ENCODE measurements at regions not wholly inside any gene's neighbourhood (a gene's known extent, or its start where the extent isn't known, plus 50 kb on each side); places are given as distances from the start of the nearest gene placed in this dataset.

DNA sequence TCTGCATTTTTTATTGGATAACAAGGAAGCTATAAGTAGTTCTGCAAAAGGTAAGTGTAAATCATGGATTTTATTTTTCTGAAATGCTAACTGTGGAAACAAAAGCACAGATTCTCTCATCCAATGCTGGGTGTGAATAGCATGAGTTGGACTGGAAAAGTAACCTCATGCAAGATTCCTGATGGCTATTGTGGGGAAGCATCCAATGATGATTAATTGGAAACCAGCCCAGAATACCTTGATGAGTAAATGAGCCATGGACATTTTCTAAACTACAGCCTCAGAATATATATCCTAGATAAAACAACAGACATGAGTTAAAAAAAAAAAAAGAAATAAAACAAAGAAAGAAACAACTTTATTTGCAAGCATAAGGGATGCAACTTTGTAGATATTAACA is 934.6 kb downstream of the CCSER2 start:
- no peak overlapping the region for H3K27ac Mint-ChIP-seq
- H3K9me3 Mint-ChIP-seq = peaks cover 4% of the 10 kb centered on the region in 2 donors
- ATAC-seq (no peak), DNase-seq (ENCODE audit: low spot score in 2 of 2) (no peak)
- no peaks in the 10 kb centered on the region for H3K36me3 Mint-ChIP-seq

DNA sequence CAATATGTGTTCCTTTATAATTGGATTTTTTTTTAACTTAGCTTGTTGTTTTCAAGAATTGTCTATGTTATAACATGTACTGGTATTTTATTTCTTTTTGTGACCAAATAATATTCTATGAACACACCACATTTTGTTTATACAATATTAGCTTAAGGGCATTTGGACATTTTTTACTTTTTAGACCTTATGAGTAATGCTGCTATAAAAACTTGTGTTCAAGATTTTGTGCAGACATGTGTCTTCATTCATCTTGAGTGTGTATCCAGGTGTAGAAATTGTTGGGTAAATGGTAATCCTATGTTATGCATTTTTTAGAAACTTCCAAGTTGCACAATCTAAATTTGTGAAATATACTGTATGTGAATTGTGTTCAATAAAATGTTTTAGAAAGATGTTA is 936.7 kb downstream of the CCSER2 start:
- no peak overlapping the region for H3K27ac Mint-ChIP-seq
- no peak for DNase-seq (ENCODE audit: low spot score in 2 of 2)
- no peak for ATAC-seq
- H3K9me3 Mint-ChIP-seq = peaks cover 8% of the 10 kb centered on the region in 2 donors
- peaks cover 0 to 6% of the 10 kb centered on the region in 2 donors for H3K36me3 Mint-ChIP-seq

DNA sequence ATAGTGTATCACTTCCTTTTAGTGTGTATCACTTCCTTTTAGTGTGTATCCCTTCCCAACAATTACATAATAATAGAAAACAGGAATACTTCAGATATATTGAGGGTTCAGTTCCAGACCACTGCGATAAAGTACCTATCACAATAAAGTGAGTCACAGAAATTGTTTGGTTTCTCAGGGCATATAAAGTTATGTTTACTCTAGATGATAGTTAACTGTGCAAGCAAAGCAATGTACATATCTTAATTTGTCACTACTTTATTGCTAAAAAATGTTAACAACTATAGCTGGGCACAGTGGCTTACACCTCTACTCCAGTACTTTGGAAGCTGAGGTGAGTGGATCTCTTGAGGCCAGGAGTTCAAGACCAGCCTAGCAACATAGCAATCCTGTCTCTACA is 938.4 kb downstream of the CCSER2 start:
- Mint-ChIP-seq H3K9me3 (peaks cover 10 to 15% of the 10 kb centered on the region in 2 donors), H3K36me3 (peaks cover 0 to 7% of the 10 kb centered on the region in 2 donors), H3K27ac (no peak overlapping the region)
- DNase-seq (ENCODE audit: low spot score in 2 of 2) (no peak), ATAC-seq (no peak)

DNA sequence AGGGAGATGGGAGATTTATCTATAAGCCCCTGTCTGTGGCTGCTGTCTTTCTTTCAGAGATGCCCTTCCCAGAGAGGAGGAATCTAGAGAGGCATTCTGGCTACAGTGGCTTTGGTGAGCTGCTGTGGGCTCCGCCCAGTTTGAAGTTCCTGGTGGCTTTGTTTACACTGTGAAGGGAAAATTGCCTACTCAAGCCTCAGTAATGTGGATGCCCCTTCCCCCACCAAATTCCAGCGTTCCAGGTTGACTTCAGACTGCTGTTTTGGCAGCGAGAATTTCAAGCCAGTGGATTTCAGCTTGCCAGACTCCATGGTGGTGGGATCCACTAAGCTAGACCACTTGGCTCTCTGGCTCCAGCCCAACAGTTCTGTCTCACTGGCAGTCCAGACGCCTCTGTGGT is 951.6 kb downstream of the CCSER2 start:
- ATAC-seq (no peak), DNase-seq (ENCODE audit: low spot score in 2 of 2) (no peak)
- Mint-ChIP-seq H3K27ac (no peak overlapping the region), H3K9me3 (no peaks in the 10 kb centered on the region), H3K36me3 (no peaks in the 10 kb centered on the region)

DNA sequence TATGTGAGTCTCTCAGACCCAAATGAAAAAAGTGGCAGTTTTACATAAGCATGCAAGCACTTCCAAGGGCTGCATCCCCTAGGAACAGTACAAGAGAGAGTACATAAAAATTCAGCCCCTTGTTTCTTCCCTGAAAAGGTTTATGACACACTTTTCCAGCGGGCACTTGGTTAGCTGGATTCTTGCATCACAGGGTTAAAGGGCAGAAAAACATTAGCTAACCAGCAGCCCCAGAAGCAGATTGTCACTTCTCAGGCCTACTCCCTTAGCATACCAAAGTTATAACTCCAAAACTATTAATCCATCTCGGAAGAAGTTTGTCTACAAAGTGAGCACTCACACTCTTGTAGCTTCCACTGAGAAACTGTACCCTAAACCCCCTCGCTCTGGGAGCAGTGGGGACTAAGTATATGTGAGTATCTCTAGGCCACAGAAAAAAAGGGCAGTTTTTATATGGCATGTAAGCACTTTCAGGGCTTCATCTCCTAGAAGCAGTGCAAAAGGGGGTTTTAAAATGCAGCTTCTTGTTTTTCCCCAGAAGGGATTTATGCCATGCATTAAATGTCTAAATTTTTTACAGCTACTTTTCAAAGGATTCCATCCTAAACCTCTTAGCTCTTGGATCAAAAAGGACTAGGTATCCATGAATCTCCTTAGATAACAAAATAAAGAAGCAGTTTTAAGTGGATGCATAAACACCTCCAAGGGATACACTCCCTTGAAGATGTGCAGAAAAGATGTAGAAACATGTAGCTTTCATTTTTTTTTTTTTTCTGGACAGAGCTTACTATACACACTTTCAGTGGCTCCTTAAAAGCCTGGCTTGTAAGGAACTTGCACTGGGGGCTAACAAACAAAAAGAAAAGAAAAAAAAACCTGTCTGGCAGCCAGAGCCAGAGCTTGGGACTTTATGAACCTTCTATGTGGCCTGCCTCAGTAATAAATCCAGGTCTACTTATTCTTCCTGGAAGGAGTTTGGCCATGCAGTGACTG is 956.7 kb downstream of the CCSER2 start:
- ATAC-seq (no peak), DNase-seq (ENCODE audit: low spot score in 2 of 2) (no peak)
- H3K9me3 Mint-ChIP-seq = peaks cover 4 to 16% of the 10 kb centered on the region in 2 donors
- H3K27ac Mint-ChIP-seq = no peak overlapping the region
- no peaks in the 10 kb centered on the region for H3K36me3 Mint-ChIP-seq

DNA sequence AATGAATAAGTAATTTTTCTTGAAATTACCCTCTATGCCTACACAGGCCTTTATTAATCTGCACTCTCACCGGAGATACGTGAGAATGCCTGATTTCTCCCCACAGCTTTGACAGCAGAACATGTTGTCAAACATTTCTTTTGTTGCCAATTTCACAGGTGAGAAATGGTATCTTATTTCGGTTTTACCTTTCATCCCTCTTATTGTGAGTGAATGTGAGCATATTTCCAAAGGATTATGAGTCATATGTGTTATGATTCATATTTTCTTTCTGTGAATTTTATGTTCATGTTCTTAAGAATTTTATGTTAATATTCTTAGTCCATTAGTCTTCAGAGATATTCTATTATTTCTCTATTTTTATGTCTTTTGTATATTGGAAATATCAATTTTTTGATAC is 965.1 kb downstream of the CCSER2 start:
- no peak overlapping the region for H3K27ac Mint-ChIP-seq
- H3K9me3 Mint-ChIP-seq = peaks cover under 1 to 9% of the 10 kb centered on the region in 2 donors
- no peak for ATAC-seq
- DNase-seq (ENCODE audit: low spot score in 2 of 2) = no peak
- H3K36me3 Mint-ChIP-seq = no peaks in the 10 kb centered on the region

DNA sequence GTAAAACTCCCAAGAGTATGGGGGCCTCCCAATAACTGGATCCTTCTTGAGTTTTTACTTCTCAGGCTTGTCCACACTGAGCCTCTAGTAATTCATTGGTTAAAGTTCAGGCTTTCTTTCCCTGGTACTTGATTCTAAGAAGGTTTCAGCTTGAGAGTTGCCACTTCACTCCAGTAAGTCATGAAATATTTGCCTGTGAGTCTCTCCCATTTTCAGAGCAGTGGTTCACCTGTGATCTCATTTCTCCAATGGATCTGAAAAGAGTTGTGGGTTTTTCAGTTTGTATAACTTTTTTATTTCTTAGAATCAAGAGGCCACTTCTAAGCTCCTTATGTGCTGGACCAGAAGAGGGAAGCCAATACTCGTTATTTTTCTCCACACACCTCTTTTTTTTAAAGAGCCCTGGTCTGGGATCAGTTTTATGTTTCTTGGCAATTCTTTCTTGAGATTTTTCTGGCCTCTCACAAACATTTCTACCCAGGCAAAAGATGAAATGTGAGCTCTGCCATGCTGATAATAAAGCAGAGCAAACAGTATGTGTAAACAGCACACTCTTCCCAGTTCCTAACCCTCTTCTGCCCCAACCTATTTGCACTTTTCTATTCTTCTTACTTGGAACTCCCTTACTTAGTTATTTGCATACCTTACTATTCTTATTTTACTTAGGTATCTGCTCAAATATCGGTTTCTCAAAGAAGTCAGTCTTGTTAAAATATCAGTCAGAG is 983.4 kb downstream of the CCSER2 start:
- H3K36me3 Mint-ChIP-seq = no peaks in the 10 kb centered on the region

DNA sequence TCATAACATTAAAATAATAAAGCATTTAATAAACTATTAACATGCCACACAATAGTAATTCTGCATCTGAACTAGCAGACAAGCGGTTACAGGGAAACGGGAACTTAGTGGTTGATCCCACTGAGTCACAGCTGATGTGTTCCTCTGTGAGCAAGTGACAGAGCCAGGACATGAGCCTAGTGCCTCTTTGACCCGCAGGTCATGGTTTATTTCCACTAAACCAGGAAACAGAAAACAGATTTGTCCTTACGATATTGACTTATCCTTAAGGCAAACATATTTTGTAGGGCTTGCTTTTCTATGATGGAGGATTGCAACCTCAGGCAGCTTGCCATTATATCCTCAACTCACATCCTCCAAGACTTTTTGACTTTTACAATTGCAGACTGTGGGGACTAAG is 987.3 kb downstream of the CCSER2 start:
- ATAC-seq = no peak

More for the DNA sequence above, 983.4 kb downstream of the CCSER2 start:
- no peak for DNase-seq (ENCODE audit: low spot score in 2 of 2)
- peaks cover 0 to 4% of the 10 kb centered on the region in 2 donors for H3K9me3 Mint-ChIP-seq
- no peak for ATAC-seq
- H3K27ac Mint-ChIP-seq = no peak overlapping the region

DNA sequence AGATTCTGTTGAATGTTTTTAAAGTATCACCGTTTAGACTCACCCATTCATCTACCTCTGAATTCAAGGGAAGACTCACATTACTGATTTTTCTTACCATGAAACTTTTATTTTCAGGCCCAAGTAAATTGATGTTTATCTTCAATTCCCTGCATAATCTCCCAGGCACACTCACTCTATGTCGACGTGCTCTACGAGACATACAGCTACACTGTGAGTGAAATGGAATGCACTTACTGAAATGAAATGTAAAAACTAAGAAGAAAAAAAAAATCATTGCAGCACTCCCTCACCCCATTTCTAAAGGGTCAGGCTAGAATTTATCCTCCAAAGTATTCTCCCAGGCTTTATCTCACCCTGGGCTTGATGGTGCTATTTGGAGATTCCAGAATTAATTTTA is 987.9 kb downstream of the CCSER2 start:
- H3K27ac Mint-ChIP-seq = no peak overlapping the region
- peaks cover 0 to 4% of the 10 kb centered on the region in 2 donors for H3K9me3 Mint-ChIP-seq
- no peaks in the 10 kb centered on the region for H3K36me3 Mint-ChIP-seq
- DNase-seq (ENCODE audit: low spot score in 2 of 2) = no peak
- no peak for ATAC-seq

More for the DNA sequence above, 987.3 kb downstream of the CCSER2 start:
- no peak for DNase-seq (ENCODE audit: low spot score in 2 of 2)
- Mint-ChIP-seq H3K9me3 (peaks cover 0 to 4% of the 10 kb centered on the region in 2 donors), H3K36me3 (no peaks in the 10 kb centered on the region), H3K27ac (no peak overlapping the region)

DNA sequence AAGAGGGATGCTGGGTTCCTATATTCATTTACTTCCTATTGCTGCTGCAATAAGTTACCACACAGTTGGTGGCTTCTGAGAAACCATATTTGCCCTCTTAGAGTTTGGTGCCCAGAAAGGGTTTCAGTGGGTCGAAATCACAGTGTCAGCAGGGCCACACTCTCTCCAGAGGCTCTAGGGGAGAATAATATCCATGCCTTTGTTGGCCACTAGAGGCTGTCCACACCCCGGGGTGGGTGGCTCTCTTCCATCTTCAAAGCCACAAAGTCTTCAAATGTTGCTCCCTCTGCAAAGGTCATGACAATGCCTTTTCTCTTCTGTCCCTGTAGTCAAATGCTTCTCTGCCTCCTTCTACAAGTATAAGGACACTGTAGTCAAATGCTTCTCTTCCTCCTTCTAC is 989.4 kb downstream of the CCSER2 start:
- no peak overlapping the region for H3K27ac Mint-ChIP-seq
- no peaks in the 10 kb centered on the region for H3K36me3 Mint-ChIP-seq
- no peak for ATAC-seq
- no peak for DNase-seq (ENCODE audit: low spot score in 2 of 2)
- H3K9me3 Mint-ChIP-seq = peaks cover 0 to 4% of the 10 kb centered on the region in 2 donors

DNA sequence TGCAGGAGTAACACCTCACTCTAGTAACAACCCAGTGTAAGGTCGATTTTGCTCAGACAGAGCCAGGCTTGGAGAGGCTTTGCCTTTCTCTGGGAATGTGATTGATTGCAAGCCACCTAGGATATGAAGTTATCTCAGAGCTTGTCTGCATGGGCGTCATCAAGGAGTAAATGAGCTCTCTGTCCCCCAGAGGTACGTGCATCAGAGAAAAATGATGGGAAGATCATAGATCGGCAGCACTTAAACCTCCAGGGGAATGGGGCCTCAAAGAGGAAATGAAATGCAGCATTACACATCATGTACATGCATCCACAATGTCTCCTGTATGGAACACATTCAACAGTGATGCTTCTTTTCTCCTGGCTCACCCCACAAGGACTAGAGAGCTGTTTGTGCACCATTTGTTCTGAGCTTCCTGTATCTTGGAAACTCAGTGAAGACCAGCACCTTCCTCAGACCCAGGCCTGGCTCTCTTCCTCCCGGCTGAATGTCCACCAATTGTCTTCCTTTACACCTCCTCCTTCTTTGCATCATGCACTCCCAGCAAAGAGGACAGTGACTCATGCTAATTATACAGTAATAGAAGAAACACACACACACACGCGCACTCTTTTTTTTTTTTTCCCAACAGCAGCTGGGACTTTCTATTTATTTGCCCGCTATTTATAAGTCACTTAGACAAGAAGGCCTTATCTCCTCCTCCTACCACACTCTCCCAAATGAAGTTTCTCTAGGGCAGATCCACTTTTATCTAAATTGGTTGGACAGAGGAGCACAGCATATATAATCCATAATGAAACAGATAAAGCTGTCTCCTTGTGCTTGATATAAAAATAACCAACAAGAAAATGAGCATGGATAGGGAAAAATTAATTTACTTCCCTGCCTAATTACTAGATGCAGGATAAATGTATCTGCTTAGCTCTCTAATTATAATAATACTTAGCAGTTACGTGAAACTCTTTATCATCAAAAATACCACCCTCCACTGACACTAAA is 990.7 kb downstream of the CCSER2 start:
- H3K36me3 Mint-ChIP-seq = no peaks in the 10 kb centered on the region
- H3K27ac Mint-ChIP-seq = no peak overlapping the region
- DNase-seq (ENCODE audit: low spot score in 2 of 2) (no peak), ATAC-seq (no peak)
- H3K9me3 Mint-ChIP-seq = peaks cover 0 to 4% of the 10 kb centered on the region in 2 donors

DNA sequence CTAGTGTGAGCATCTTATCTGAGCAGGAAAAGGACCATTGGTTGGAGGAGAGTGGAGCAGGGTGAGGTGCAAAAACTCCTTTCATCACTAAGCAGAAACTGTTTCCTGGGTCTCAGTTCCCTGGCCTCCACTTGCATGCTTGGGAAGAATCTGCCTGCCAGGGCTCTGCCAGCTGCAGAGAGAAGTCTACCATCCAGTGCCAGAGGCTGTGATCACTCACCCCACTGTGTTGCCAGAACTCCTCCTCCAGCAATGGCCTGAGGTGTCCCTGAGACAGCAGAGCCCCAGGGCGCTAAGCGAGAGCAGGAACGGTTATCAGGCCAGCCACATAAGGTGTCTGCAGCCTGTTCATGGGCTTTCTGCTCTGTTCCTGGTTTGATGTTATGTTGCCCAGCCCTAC is 991.4 kb downstream of the CCSER2 start:
- Mint-ChIP-seq H3K36me3 (no peaks in the 10 kb centered on the region), H3K9me3 (peaks cover 0 to 4% of the 10 kb centered on the region in 2 donors), H3K27ac (no peak overlapping the region)
- ATAC-seq = no peak
- no peak for DNase-seq (ENCODE audit: low spot score in 2 of 2)

DNA sequence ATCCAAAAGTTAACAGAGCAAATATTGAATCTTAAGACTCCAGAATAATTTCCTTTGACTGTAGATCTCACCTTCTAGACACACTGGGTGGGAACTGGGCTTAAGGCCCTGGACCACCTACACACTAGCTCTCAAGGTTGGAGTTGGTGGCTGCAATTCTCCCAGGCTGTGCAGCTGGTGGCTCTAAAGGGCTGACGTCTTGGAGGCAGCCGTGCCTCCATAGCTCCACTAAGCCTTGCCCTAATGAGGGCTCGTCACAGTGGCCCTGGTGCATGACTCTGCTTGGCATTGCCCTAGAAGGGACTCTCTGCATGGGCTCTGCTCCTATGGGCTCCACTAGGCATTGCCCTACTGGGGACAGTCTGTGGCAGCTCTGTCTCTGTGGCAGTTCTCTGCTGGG is 1005.2 kb downstream of the CCSER2 start:
- Mint-ChIP-seq H3K9me3 (peaks cover 0 to 7% of the 10 kb centered on the region in 2 donors), H3K27ac (no peak overlapping the region), H3K36me3 (no peaks in the 10 kb centered on the region)
- DNase-seq (ENCODE audit: low spot score in 2 of 2) (no peak), ATAC-seq (no peak)

DNA sequence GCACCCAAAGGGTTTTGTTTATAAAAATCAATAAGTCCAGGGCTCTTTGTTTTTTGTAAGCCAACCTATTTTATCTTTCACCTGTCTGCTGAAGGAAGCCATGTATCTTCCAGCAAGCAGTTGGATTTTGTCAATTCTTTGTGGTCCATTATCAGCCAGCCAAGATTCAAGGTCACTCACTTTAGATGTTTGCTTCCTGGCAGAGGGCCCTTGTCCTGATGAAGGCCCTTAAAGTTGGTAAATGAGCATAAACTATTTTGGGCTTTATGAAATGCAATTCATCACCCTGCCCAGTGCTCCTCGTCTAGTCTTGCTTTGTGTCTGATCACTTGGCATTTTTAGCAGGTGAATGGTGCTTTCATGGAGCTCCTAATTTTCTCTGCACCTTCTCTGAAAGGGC is 1004.2 kb downstream of the GRID1 start:
- H3K36me3 Mint-ChIP-seq = no peaks in the 10 kb centered on the region
- no peaks in the 10 kb centered on the region for H3K9me3 Mint-ChIP-seq
- no peak overlapping the region for H3K27ac Mint-ChIP-seq
- DNase-seq (ENCODE audit: low spot score in 2 of 2) = no peak
- ATAC-seq = no peak

DNA sequence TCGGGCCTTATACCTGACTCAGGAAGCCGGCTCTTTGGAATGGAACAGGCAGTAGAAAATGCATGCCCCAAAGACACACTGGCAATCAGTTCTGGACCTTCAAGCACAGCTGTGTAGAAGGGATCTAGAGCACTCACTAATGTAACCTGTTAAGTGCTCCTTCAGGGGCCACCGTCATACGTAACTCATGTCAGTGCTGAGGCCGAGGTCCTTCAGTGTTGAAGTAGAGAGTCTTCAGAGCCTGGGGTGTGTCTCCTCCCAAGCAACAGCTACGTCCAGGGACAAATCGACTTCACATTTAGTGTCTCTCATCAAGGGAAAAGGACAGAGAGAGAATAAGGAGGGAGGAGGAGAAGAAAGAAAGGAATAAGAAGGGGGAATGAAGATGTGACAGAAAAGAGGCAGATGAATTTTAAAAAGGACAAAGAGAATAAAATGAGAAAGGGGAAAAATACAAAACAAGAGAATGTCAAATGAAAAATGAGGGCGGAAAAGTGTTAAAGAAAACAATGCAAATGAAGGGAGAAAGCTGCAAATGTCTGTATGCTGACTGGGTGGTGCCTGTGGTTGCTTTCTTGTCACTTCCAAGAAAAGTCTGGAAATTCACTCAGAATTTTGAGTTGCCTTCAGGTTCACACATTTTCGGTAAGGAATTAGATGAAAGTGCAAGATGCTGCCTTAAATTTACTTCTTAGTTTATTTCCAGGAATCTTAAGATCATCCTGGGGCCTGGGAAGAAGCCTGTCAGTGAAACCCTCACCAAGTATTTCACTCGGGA is 989.4 kb downstream of the GRID1 start:
- Mint-ChIP-seq H3K27ac (no peak overlapping the region), H3K36me3 (no peaks in the 10 kb centered on the region)
- ATAC-seq = no peak

DNA sequence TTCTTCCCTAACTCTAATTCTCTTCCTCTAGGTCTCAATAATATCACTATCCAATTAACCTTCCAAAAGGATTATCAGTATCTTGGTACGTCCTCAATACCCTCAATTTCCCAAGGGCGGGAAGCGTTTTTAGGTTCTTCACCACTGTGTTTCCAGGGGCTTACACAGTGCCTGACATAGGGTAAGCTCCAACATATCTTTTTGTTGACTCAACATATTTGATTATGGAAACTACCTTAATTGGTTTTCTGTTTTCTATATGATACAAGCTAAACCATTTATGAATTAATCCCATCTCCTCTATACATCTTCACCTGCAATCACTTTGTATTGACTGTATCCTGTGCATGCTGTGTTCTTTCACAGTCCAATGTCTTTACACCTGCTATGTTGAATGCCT is 987.3 kb downstream of the GRID1 start:
- ATAC-seq = no peak
- DNase-seq (ENCODE audit: low spot score in 2 of 2) = no peak
- Mint-ChIP-seq H3K27ac (no peak overlapping the region), H3K36me3 (peaks cover 0 to 6% of the 10 kb centered on the region in 2 donors), H3K9me3 (peaks cover 0 to 8% of the 10 kb centered on the region in 2 donors)

More for the DNA sequence above, 989.4 kb downstream of the GRID1 start:
- H3K9me3 Mint-ChIP-seq = peaks cover 0 to 4% of the 10 kb centered on the region in 2 donors
- no peak for DNase-seq (ENCODE audit: low spot score in 2 of 2)

Data from activated naive CD4-positive, alpha-beta T cell treated with anti-CD3 and anti-CD28 coated beads, Interleukin-2, amount 50 U/mL, for 72 hours (primary cell).